ENCODE measurements at regions not wholly inside any gene's neighbourhood (a gene's known extent, or its start where the extent isn't known, plus 50 kb on each side); places are given as distances from the start of the nearest gene placed in this dataset.

- Histone ChIP-seq H3K4me2 (ENCODE audit: low read depth, low read length) (no peak overlapping the region), H3K56ac (ENCODE audit: extremely low read depth, insufficient read depth, low read length) (no peak overlapping the region), H4K5ac (ENCODE audit: low read depth, low read length) (no peak overlapping the region), H3K14ac (replicated peaks; ENCODE audit: low read depth, low read length) (no peak overlapping the region), H3K79me1 (ENCODE audit: low read depth in 1 of 2, low read length in 2 of 2) (no peaks in the 10 kb centered on the region), H4K20me1 (ENCODE audit: insufficient read depth, low read length) (no peaks in the 10 kb centered on the region), H3K36me3 (ENCODE audit: control insufficient read depth, insufficient read depth, low read length) (no peaks in the 10 kb centered on the region; the same call in 1 of the 2 replicates), H4K8ac (ENCODE audit: low read depth in 2 of 2, low read length in 2 of 2) (no peak overlapping the region), H2BK120ac (ENCODE audit: low read depth, low read length) (no peak overlapping the region), H2BK20ac (ENCODE audit: low read depth, low read length) (no peak overlapping the region), H2AK9ac (replicated peaks; ENCODE audit: low read depth, low read length, poor library complexity) (no peak overlapping the region), H4K91ac (ENCODE audit: insufficient read depth, low read depth, low read length) (no peak overlapping the region), H3K9ac (ENCODE audit: low read depth, low read length) (no peak overlapping the region), H3K9me1 (ENCODE audit: insufficient read depth, low read length) (0 out of 2 replicates have a peak, but pooled peaks cover 2% of the 10 kb centered on the region), H3K4ac (ENCODE audit: low read depth, low read length) (no peak overlapping the region), H3K18ac (ENCODE audit: low read depth, low read length) (no peak overlapping the region), H3K27me3 (ENCODE audit: control insufficient read depth, insufficient read depth, low read length) (no peaks in the 10 kb centered on the region; the same call in 1 of the 2 replicates), H2BK5ac (ENCODE audit: low read depth, low read length, poor library complexity, severe bottlenecking) (no peak overlapping the region), H2AFZ (replicated peaks; ENCODE audit: low read length, poor library complexity) (no peak overlapping the region), H3K4me1 (ENCODE audit: control insufficient read depth, insufficient read depth, low read length) (no peaks in the 10 kb centered on the region), H3K23ac (ENCODE audit: low read depth, low read length) (no peak overlapping the region), H3K27ac (ENCODE audit: insufficient read depth, low read length) (no peak overlapping the region), H2AK5ac (ENCODE audit: low read depth, low read length) (no peak overlapping the region), H3K4me3 (ENCODE audit: insufficient read depth, low read depth, low read length) (no peak overlapping the region), H3K9me3 (ENCODE audit: control insufficient read depth, insufficient read depth, low read length) (no peaks in the 10 kb centered on the region), H2BK15ac (ENCODE audit: low read depth, low read length) (no peak overlapping the region)
- no CpG with 5 or more reads among the region's 7 CpGs for whole genome bisulfite sequencing, 2 experiments (ENCODE audit: extremely low coverage in 2 of 2, insufficient read length in 1 of 2)
- ChIA-PET POLR2A (ENCODE audit: unreplicated experiment) (no interaction called here), CTCF (no interaction called here)
- in situ Hi-C loops (cut with MboI; ENCODE audit: low sequenced_read_pairs): no loop called here
- no TSS peak for BruUV-seq (replicated peaks)
- dilution Hi-C loops (cut with HindIII; ENCODE audit: low sequenced_read_pairs, unreplicated experiment): no loop called here
- TF ChIP-seq ELK1 (IDR thresholded peaks at IDR 0.05; ENCODE audit: borderline replicate concordance, low read depth, low read length) (no peak), FOS (IDR thresholded peaks at IDR 0.05; ENCODE audit: low read depth, low read length) (no peak), NFE2L2 (IDR thresholded peaks at IDR 0.05; ENCODE audit: low read depth, low read length) (no peak), CTCF (conservative IDR thresholded peaks at IDR 0.05; ENCODE audit: low read depth, low read length) (no peak), RCOR1 (IDR thresholded peaks at IDR 0.05; ENCODE audit: insufficient replicate concordance, low read length) (no peak), MAZ (IDR thresholded peaks at IDR 0.05; ENCODE audit: borderline replicate concordance, low read depth, low read length) (no peak), CEBPB (IDR thresholded peaks at IDR 0.05; ENCODE audit: low read depth, low read length) (no peak), SMC3 (IDR thresholded peaks at IDR 0.05; ENCODE audit: low read depth, low read length) (no peak), BHLHE40 (IDR thresholded peaks at IDR 0.05; ENCODE audit: low read depth, low read length) (no peak)
- ATAC-seq (ENCODE audit: low read depth) (no peak), DNase-seq (no peak)
- intact Hi-C loops (cut with micrococcal nuclease): no loop called here
Observed at GRCh38 chr3:72371431-72371830, 476.8 kb downstream of the SHQ1 start.

Measured in IMR-90 (cell line).